BJ (cell line): ENCODE measurements at regions not wholly inside any gene's neighbourhood (a gene's known extent, or its start where the extent isn't known, plus 50 kb on each side); places are given as distances from the start of the nearest gene placed in this dataset.

Source experiments
- CTCF ChIA-PET: fragments of 350-600 bp; formaldehyde crosslinking; extraction: SDS; loops from one replicate; lab custom pipeline; 2021; ENCODE audit warnings: antibody characterized with exemption, inconsistent platforms; lab: Yijun Ruan, JAX
- POLR2A ChIA-PET: fragments of 300-600 bp; sonication (Branson Sonifier 250); formaldehyde crosslinking; extraction: SDS; loops from one replicate; lab custom pipeline; 2021; ENCODE audit warnings: antibody characterized with exemption; lab: Charles Lee
- DNase-seq: peaks from one replicate; pipeline ENCODE4 v3.0.0-alpha.2; 2011; ENCODE audit warnings: low read depth
- H3K27me3 ChIP-seq: 2 replicates; pipeline ENCODE4 v1.6.0; 2011; ENCODE audit warnings: low read length; ENCODE audit not compliant: control insufficient read depth, insufficient read depth
- H3K36me3 ChIP-seq: 2 replicates; pipeline ENCODE4 v1.5.1; 2011; ENCODE audit warnings: low read length; ENCODE audit not compliant: control insufficient read depth, insufficient read depth
- H3K4me3 ChIP-seq: 2 replicates; pipeline ENCODE4 v1.5.1; 2011; ENCODE audit warnings: low read depth, mild to moderate bottlenecking, control low read depth, low read length
- CTCF ChIP-seq: IDR thresholded peaks from 2 replicates; pipeline ENCODE4 v1.5.1; 2011; ENCODE audit warnings: low read depth, mild to moderate bottlenecking, control low read depth, inconsistent platforms, low read length, moderate library complexity; ENCODE audit not compliant: insufficient read depth

- Histone ChIP-seq H3K27me3 (no peaks in the 10 kb centered on the region), H3K4me3 (no peak overlapping the region), H3K36me3 (no peaks in the 10 kb centered on the region)
- no peak for DNase-seq
- POLR2A ChIA-PET = no interaction called here
- CTCF ChIA-PET = no interaction called here
- TF ChIP-seq CTCF = no peak
Measured at GRCh38 chr10:9625304-9625703, 1392.4 kb upstream of the CELF2 start.

- CTCF ChIA-PET = interaction anchor here (0.6 kb wide), 1 partner anchor 188 kb away, joined by 3 read pairs; no protein-coding TSS in a partner anchor
- POLR2A ChIA-PET = no interaction called here
- Histone ChIP-seq H3K4me3 (no peak overlapping the region), H3K36me3 (no peaks in the 10 kb centered on the region; the same call in 1 of the 2 replicates), H3K27me3 (no peaks in the 10 kb centered on the region)
- no peak for TF ChIP-seq CTCF
- no peak for DNase-seq
Measured at GRCh38 chr10:9634466-9634865, 1383.2 kb upstream of the CELF2 start.

- POLR2A ChIA-PET = no interaction called here
- no peak for DNase-seq
Measured at GRCh38 chr10:9635691-9636090, 1382.0 kb upstream of the CELF2 start.

GRCh38 chr10:9636216-9636615, 1381.5 kb upstream of the CELF2 start:
- Histone ChIP-seq H3K36me3 (no peaks in the 10 kb centered on the region; the same call in 1 of the 2 replicates), H3K4me3 (no peak overlapping the region), H3K27me3 (no peaks in the 10 kb centered on the region)
- ChIA-PET POLR2A (no interaction called here), CTCF (no interaction called here)
- no peak for DNase-seq
- TF ChIP-seq CTCF = no peak

More at GRCh38 chr10:9635691-9636090, 1382.0 kb upstream of the CELF2 start:
- Histone ChIP-seq H3K27me3 (no peaks in the 10 kb centered on the region), H3K4me3 (no peak overlapping the region), H3K36me3 (no peaks in the 10 kb centered on the region; the same call in 1 of the 2 replicates)
- CTCF ChIA-PET = no interaction called here
- no peak for TF ChIP-seq CTCF

- ChIA-PET POLR2A (no interaction called here), CTCF (interaction anchor here (0.6 to 0.9 kb wide), 3 partner anchors 40 to 358 kb away, joined by 3 read pairs; no protein-coding TSS in a partner anchor)
- Histone ChIP-seq H3K36me3 (no peaks in the 10 kb centered on the region), H3K27me3 (no peaks in the 10 kb centered on the region), H3K4me3 (no peak overlapping the region)
- no peak for TF ChIP-seq CTCF
- DNase-seq = no peak
Measured at GRCh38 chr10:9643782-9644181, 1373.9 kb upstream of the CELF2 start.
